ENCODE measurements at regions not wholly inside any gene's neighbourhood (a gene's known extent, or its start where the extent isn't known, plus 50 kb on each side); places are given as distances from the start of the nearest gene placed in this dataset.

DNA sequence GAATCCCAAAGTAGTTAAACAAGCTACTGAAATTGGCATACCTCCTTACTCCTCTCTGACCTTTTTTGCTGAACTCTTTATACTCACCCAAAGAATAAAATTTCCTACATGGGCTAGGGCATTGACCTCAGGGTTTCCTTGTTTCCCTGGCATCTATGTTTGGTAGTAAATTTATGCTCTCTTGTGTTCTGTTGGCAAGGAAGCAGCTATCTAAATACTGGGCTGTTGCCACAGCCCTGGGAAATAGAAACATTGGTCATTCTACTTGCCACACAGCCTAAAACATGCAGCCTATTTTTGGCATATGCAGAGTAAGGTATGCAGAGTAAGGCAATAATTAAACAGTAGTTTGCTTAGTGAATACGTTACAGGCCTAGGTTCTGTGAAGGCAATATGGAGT lies 351.4 kb downstream of the HLX start:
- TF ChIP-seq, protein P1, sequence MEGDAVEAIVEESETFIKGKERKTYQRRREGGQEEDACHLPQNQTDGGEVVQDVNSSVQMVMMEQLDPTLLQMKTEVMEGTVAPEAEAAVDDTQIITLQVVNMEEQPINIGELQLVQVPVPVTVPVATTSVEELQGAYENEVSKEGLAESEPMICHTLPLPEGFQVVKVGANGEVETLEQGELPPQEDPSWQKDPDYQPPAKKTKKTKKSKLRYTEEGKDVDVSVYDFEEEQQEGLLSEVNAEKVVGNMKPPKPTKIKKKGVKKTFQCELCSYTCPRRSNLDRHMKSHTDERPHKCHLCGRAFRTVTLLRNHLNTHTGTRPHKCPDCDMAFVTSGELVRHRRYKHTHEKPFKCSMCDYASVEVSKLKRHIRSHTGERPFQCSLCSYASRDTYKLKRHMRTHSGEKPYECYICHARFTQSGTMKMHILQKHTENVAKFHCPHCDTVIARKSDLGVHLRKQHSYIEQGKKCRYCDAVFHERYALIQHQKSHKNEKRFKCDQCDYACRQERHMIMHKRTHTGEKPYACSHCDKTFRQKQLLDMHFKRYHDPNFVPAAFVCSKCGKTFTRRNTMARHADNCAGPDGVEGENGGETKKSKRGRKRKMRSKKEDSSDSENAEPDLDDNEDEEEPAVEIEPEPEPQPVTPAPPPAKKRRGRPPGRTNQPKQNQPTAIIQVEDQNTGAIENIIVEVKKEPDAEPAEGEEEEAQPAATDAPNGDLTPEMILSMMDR (conservative IDR thresholded peaks at IDR 0.05; ENCODE audit: low read length) = no peak
- TF ChIP-seq EZH2phosphoT487 (IDR thresholded peaks at IDR 0.05; ENCODE audit: borderline replicate concordance, low read depth, low read length) = no peak
